PC-9 (cell line): ENCODE measurements at regions not wholly inside any gene's neighbourhood (a gene's known extent, or its start where the extent isn't known, plus 50 kb on each side); places are given as distances from the start of the nearest gene placed in this dataset.

Source experiments
- BruUV-seq: library from RNA; stranded (reverse); fragments of 400-500 nt; replicated peaks from 2 replicates; lab custom pipeline; 2021; lab: Mats Ljungman, UMichigan
- CTCF ChIA-PET: fragments of 300-600 bp; sonication (Branson Sonifier 250); formaldehyde crosslinking; loops from one replicate; lab custom pipeline; 2022; ENCODE audit warnings: antibody characterized with exemption; lab: Charles Lee
- POLR2A ChIA-PET: fragments of 300-600 bp; sonication (Branson Sonifier 250); formaldehyde crosslinking; loops from one replicate; lab custom pipeline; 2022; ENCODE audit warnings: antibody characterized with exemption; ENCODE audit not compliant: unreplicated experiment; lab: Charles Lee
- DNase-seq, 2 experiments: peaks; one replicate each; pipeline versions ENCODE4 v3.0.0 to v3.0.0-alpha.2; 2015 to 2022; ENCODE audit warnings: mixed read lengths in 1 of 2
- H2AFZ ChIP-seq: fragments of 200-600 bp; sonication (generic); 2 replicates; pipeline ENCODE4 v1.8.1; 2017; ENCODE audit warnings: antibody characterized with exemption
- H3F3A ChIP-seq: fragments of 200-600 bp; sonication (generic); 2 replicates; pipeline ENCODE4 v1.8.1; 2017; ENCODE audit warnings: antibody characterized with exemption, mild to moderate bottlenecking, low read depth; ENCODE audit not compliant: insufficient read depth
- H3K27ac ChIP-seq: fragments of 200-600 bp; sonication (generic); 2 replicates; pipeline ENCODE4 v1.6.1; 2016; ENCODE audit warnings: mixed run types
- H3K27me3 ChIP-seq: fragments of 200-600 bp; sonication (generic); 2 replicates; pipeline ENCODE4 v1.6.1; 2016; ENCODE audit warnings: low read depth, mixed run types; ENCODE audit not compliant: insufficient read depth
- H3K36me3 ChIP-seq: fragments of 200-600 bp; sonication (generic); 2 replicates; pipeline ENCODE4 v1.6.1; 2016; ENCODE audit warnings: low read depth, mixed run types
- H3K4me1 ChIP-seq: fragments of 200-600 bp; sonication (generic); replicated peaks from 2 replicates; pipeline ENCODE4 v1.6.1; 2016; ENCODE audit warnings: mixed run types; ENCODE audit not compliant: insufficient read depth
- H3K4me2 ChIP-seq: fragments of 200-600 bp; sonication (generic); 2 replicates; pipeline ENCODE4 v1.6.1; 2017; ENCODE audit warnings: mixed run types
- H3K4me3 ChIP-seq: fragments of 200-600 bp; sonication (generic); 2 replicates; pipeline ENCODE4 v1.6.1; 2016; ENCODE audit warnings: mixed run types
- H3K79me2 ChIP-seq: fragments of 200-600 bp; sonication (generic); 2 replicates; pipeline ENCODE4 v1.6.1; 2017; ENCODE audit warnings: low read depth, mixed run types
- H3K9me2 ChIP-seq: fragments of 200-600 bp; sonication (generic); 2 replicates; pipeline ENCODE4 v1.8.1; 2017; ENCODE audit warnings: mild to moderate bottlenecking; ENCODE audit not compliant: insufficient read depth
- H3K9me3 ChIP-seq: fragments of 200-600 bp; sonication (generic); 2 replicates; pipeline ENCODE4 v1.8.1; 2016; ENCODE audit warnings: low read depth; ENCODE audit not compliant: insufficient read depth
- H4K20me1 ChIP-seq: fragments of 200-600 bp; sonication (generic); 2 replicates; pipeline ENCODE4 v1.8.1; 2017; ENCODE audit not compliant: insufficient read depth
- CTCF ChIP-seq: fragments of 200-600 bp; sonication (generic); conservative IDR thresholded peaks from 2 replicates; pipeline ENCODE4 v1.6.1; 2017; ENCODE audit warnings: mixed run types, antibody characterized with exemption, mild to moderate bottlenecking, moderate library complexity
- EZH2 ChIP-seq: fragments of 200-600 bp; sonication (generic); IDR thresholded peaks from 2 replicates; pipeline ENCODE4 v1.8.0; 2017; ENCODE audit warnings: antibody characterized with exemption, low read depth
- intact Hi-C: fragments of 100-400 bp; cut with micrococcal nuclease; formaldehyde crosslinking; loops from one replicate; pipeline ENCODE4 v1.10.0; 2022; ENCODE audit not compliant: unreplicated experiment

GRCh38 chr6:147817042-147817689, 308.7 kb downstream of the SAMD5 start:
- no peak overlapping the region for H3K4me2 ChIP-seq
- no TSS peak for BruUV-seq
- H2AFZ ChIP-seq: no peak overlapping the region
- H3K9me3 ChIP-seq: no peaks in the 10 kb centered on the region
- CTCF ChIA-PET: interaction anchor here (0.6 kb wide), 1 partner anchor 307 kb away, joined by 4 read pairs; no protein-coding TSS in a partner anchor
- no peaks in the 10 kb centered on the region for H3K9me2 ChIP-seq
- H3K4me1 ChIP-seq: no peaks in the 10 kb centered on the region
- no peaks in the 10 kb centered on the region for H3K27me3 ChIP-seq
- no peak for TF ChIP-seq CTCF
- TF ChIP-seq EZH2: no peak
- no peaks in the 10 kb centered on the region for H3K79me2 ChIP-seq
- intact Hi-C loops: no loop called here
- 0 out of 2 replicates have a peak, but pooled peaks cover 3% of the 10 kb centered on the region for H3F3A ChIP-seq
- no peaks in the 10 kb centered on the region for H4K20me1 ChIP-seq
- H3K4me3 ChIP-seq: no peak overlapping the region
- POLR2A ChIA-PET: no interaction called here
- DNase-seq: no peak
- H3K27ac ChIP-seq: no peak overlapping the region
- H3K36me3 ChIP-seq: no peaks in the 10 kb centered on the region

GRCh38 chr6:147820520-147820919, 312.0 kb downstream of the SAMD5 start:
- Histone ChIP-seq H3K9me3 (no peaks in the 10 kb centered on the region), H3K27me3 (no peaks in the 10 kb centered on the region), H3K4me1 (no peaks in the 10 kb centered on the region), H3F3A (0 out of 2 replicates have a peak, but pooled peaks cover 3% of the 10 kb centered on the region), H3K36me3 (no peaks in the 10 kb centered on the region), H4K20me1 (no peaks in the 10 kb centered on the region), H2AFZ (no peak overlapping the region), H3K4me3 (no peak overlapping the region), H3K4me2 (no peak overlapping the region), H3K27ac (no peak overlapping the region), H3K9me2 (no peaks in the 10 kb centered on the region), H3K79me2 (no peaks in the 10 kb centered on the region)
- DNase-seq: no peak
- ChIA-PET POLR2A (no interaction called here), CTCF (no interaction called here)
- TF ChIP-seq EZH2: no peak
- no peak for TF ChIP-seq CTCF
- intact Hi-C loops: no loop called here
- no TSS peak for BruUV-seq

GRCh38 chr6:147821295-147821897, 312.9 kb downstream of the SAMD5 start:
- Histone ChIP-seq H3K27ac (no peak overlapping the region), H3K4me3 (no peak overlapping the region), H3K27me3 (no peaks in the 10 kb centered on the region), H3K36me3 (no peaks in the 10 kb centered on the region), H2AFZ (no peak overlapping the region), H3K4me1 (no peaks in the 10 kb centered on the region), H3F3A (0 out of 2 replicates have a peak, but pooled peaks cover 3% of the 10 kb centered on the region), H3K9me3 (no peaks in the 10 kb centered on the region), H4K20me1 (no peaks in the 10 kb centered on the region), H3K79me2 (no peaks in the 10 kb centered on the region), H3K9me2 (no peaks in the 10 kb centered on the region), H3K4me2 (no peak overlapping the region)
- no peak for DNase-seq
- CTCF ChIA-PET: no interaction called here
- TF ChIP-seq EZH2 (no peak), CTCF (no peak)
- POLR2A ChIA-PET: no interaction called here
- intact Hi-C loops: no loop called here
- no TSS peak for BruUV-seq
